SU-DHL-6 (cell line): ENCODE measurements at regions not wholly inside any gene's neighbourhood (a gene's known extent, or its start where the extent isn't known, plus 50 kb on each side); places are given as distances from the start of the nearest gene placed in this dataset.
"Not testable (repeated sequence)": the region's sequence is repeated elsewhere in the genome, so short reads cannot be mapped to it uniquely, and the experiment has no call there.

Experiments
- H2AFZ ChIP-seq: fragments of 200-600 bp; sonication (generic); 2 replicates; pipeline ENCODE4 v1.6.1; 2014; ENCODE audit warnings: low read depth, mild to moderate bottlenecking, moderate library complexity, mixed read lengths, antibody characterized with exemption, low read length; ENCODE audit not compliant: severe bottlenecking
- H3F3A ChIP-seq: fragments of 200-600 bp; shearing (Covaris generic); 2 replicates; pipeline ENCODE4 v1.6.0; 2016; ENCODE audit warnings: antibody characterized with exemption, mild to moderate bottlenecking; ENCODE audit not compliant: insufficient read depth
- H3K27ac ChIP-seq: fragments of 200-600 bp; sonication (generic); 2 replicates; pipeline ENCODE4 v1.5.1; 2016; ENCODE audit warnings: low read depth, mild to moderate bottlenecking, low read length, moderate library complexity, mixed read lengths
- H3K27me3 ChIP-seq: fragments of 200-600 bp; sonication (generic), shearing (Covaris generic); 2 replicates; pipeline ENCODE4 v1.6.0; 2014; ENCODE audit warnings: mild to moderate bottlenecking, low read length
- H3K36me3 ChIP-seq: fragments of 200-600 bp; sonication (generic); 2 replicates; pipeline ENCODE4 v1.6.1; 2014; ENCODE audit warnings: mild to moderate bottlenecking, low read length, mixed read lengths
- H3K4me2 ChIP-seq: fragments of 300-600, 200-600 bp; shearing (Covaris generic), sonication (generic); 2 replicates; pipeline ENCODE4 v1.6.0; 2014; ENCODE audit warnings: low read length, low read depth, mild to moderate bottlenecking; ENCODE audit not compliant: poor library complexity, severe bottlenecking
- H3K4me3 ChIP-seq: fragments of 200-600 bp; sonication (generic); 2 replicates; pipeline ENCODE4 v1.5.1; 2014; ENCODE audit warnings: antibody characterized with exemption, low read length, mild to moderate bottlenecking, mixed read lengths; ENCODE audit not compliant: insufficient read depth, poor library complexity, severe bottlenecking
- H3K79me2 ChIP-seq: fragments of 200-600 bp; sonication (generic); 2 replicates; pipeline ENCODE4 v1.6.1; 2014; ENCODE audit warnings: mild to moderate bottlenecking, low read length, moderate library complexity; ENCODE audit not compliant: insufficient read depth
- H3K9ac ChIP-seq: fragments of 200-600 bp; sonication (generic); 2 replicates; pipeline ENCODE4 v1.7.0; 2014; ENCODE audit warnings: mild to moderate bottlenecking, low read length
- H3K9me2 ChIP-seq: fragments of 200-600 bp; sonication (generic); replicated peaks from 2 replicates; pipeline ENCODE4 v1.6.1; 2014; ENCODE audit warnings: low read length; ENCODE audit not compliant: insufficient read depth
- H3K9me3 ChIP-seq: fragments of 200-600 bp; sonication (generic); 2 replicates; pipeline ENCODE4 v1.6.1; 2014; ENCODE audit warnings: low read length, mixed read lengths; ENCODE audit not compliant: insufficient read depth
- H4K20me1 ChIP-seq: fragments of 200-600 bp; sonication (generic); 2 replicates; pipeline ENCODE4 v1.6.1; 2014; ENCODE audit warnings: low read depth, mild to moderate bottlenecking, antibody characterized with exemption, low read length, moderate library complexity, mixed read lengths
- CTCF ChIP-seq: fragments of 200-600 bp; sonication (generic); IDR thresholded peaks from one replicate; pipeline ENCODE4 v1.5.1; 2017; ENCODE audit warnings: antibody characterized with exemption, mild to moderate bottlenecking, low read length, moderate library complexity; ENCODE audit not compliant: insufficient read depth, poor library complexity, severe bottlenecking
- EZH2phosphoT487 ChIP-seq: fragments of 200-600 bp; sonication (generic), shearing (Covaris generic); conservative IDR thresholded peaks from 2 replicates; pipeline ENCODE4 v1.6.1; 2018; ENCODE audit warnings: mild to moderate bottlenecking, antibody characterized with exemption, low read length, moderate library complexity, mixed read lengths

DNA sequence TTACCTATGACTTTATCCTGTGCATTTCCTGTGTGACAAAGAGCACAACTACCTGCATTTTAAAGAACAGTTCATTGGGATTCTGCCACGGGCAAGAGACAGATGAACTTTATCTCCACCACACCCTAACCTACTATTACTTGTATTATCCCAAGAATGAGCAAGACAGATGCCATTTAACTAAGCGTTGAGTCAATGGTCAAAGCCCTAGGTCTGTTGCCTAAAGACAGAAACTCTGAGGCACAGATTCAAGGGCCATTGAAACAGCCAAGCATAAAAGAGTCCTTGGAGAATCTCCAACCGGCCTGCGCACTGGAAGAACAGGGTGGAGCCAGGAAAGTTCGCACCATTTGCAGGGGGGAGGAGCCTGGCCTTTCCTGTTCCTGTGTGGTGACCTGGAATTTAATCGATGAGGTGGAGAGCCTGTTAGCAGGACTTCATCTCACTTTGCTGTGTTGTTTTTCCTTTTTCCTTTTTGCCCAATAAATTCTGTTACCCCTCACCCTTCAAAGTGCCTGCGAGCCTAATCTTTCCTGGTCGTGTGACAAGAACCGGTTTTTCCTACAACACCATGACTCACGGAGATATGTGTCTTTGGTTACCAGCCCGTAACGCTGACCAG, 146.4 kb upstream of the DIAPH2 start:
- Histone ChIP-seq H3K4me3 (no peak overlapping the region), H3K79me2 (no peaks in the 10 kb centered on the region), H3K9me2 (no peaks in the 10 kb centered on the region), H4K20me1 (no peaks in the 10 kb centered on the region), H3K4me2 (no peak overlapping the region), H3K27ac (no peak overlapping the region), H3F3A (no peaks in the 10 kb centered on the region), H3K9ac (no peak overlapping the region), H3K36me3 (no peaks in the 10 kb centered on the region), H2AFZ (no peak overlapping the region), H3K9me3 (no peaks in the 10 kb centered on the region), H3K27me3 (no peaks in the 10 kb centered on the region)
- no peak for TF ChIP-seq EZH2phosphoT487
- no peak for TF ChIP-seq CTCF

- no peaks in the 10 kb centered on the region for H3K27me3 ChIP-seq
- no peaks in the 10 kb centered on the region for H4K20me1 ChIP-seq
- H3K4me2 ChIP-seq, result no peak overlapping the region
- no peak overlapping the region for H3K27ac ChIP-seq
- TF ChIP-seq CTCF, result no peak
- no peak for TF ChIP-seq EZH2phosphoT487
- H3K9ac ChIP-seq, result no peak overlapping the region
- H3K9me3 ChIP-seq, result no peaks in the 10 kb centered on the region
- H3K9me2 ChIP-seq, result no peaks in the 10 kb centered on the region
- no peak overlapping the region for H2AFZ ChIP-seq
- no peaks in the 10 kb centered on the region for H3K79me2 ChIP-seq
- no peaks in the 10 kb centered on the region for H3F3A ChIP-seq
- H3K4me3 ChIP-seq, result no peak overlapping the region
- no peaks in the 10 kb centered on the region for H3K36me3 ChIP-seq
Measured at GRCh38 chrX:96540111-96540631, 144.5 kb upstream of the DIAPH2 start.

DNA sequence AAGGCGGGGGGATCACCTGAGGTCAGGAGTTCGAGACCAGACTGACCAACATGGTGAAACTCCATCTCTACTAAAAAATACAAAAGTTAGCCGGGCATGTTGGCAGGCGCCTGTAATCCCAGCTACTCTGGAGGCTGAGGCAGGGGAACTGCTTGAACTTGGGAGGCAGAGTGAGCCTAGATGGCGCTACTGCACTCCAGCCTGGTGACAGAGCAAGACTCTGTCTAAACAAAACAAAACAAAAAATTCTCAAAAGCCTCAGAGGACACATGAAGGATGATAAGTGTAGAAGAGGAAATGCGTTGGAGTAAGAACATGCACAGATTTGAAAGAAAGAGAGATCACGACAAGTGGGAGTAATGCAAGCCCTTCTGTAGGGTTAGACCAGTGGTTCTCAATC, 138.4 kb upstream of the DIAPH2 start:
- not testable (repeated sequence) for H3F3A ChIP-seq, H3K9ac ChIP-seq, H3K79me2 ChIP-seq, H3K9me2 ChIP-seq, H3K4me2 ChIP-seq, H4K20me1 ChIP-seq, H3K9me3 ChIP-seq, H3K27me3 ChIP-seq, H3K27ac ChIP-seq, H3K36me3 ChIP-seq, H2AFZ ChIP-seq, H3K4me3 ChIP-seq

DNA sequence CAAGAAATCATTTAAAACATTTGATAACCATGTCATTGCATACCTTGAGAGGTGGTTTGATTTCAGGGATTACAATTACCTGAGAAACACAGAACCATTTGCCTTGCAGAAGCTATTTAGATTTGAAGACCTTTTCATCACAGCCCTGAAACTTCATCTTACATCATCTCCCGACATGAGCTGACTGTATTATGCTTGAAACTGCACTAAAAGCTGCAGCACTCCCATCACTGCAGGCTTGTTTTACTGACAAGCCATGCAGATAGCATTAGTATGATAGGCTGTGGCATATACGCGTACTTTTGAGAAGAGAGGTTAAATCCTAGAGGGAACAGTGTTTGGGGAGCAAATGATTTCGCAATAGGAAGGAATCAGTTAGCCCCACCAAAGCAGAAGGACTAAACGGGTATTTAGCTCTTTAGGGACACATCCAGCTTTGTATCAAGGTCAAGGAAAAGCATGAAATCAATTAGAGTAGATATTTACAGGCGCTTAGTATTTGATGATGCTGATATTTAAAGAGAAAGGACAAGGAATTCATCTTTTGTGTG, 133.2 kb upstream of the DIAPH2 start:
- Histone ChIP-seq H3K9me3 (no peaks in the 10 kb centered on the region), H3K4me3 (no peak overlapping the region), H3F3A (no peaks in the 10 kb centered on the region), H3K27me3 (no peaks in the 10 kb centered on the region), H4K20me1 (no peaks in the 10 kb centered on the region), H3K27ac (no peak overlapping the region), H3K4me2 (no peak overlapping the region), H3K79me2 (no peaks in the 10 kb centered on the region), H3K9ac (no peak overlapping the region), H3K36me3 (no peaks in the 10 kb centered on the region), H3K9me2 (no peaks in the 10 kb centered on the region), H2AFZ (no peak overlapping the region)
- TF ChIP-seq CTCF (no peak), EZH2phosphoT487 (no peak)
